NCI-H69 (cell line): ENCODE measurements at regions not wholly inside any gene's neighbourhood (a gene's known extent, or its start where the extent isn't known, plus 50 kb on each side); places are given as distances from the start of the nearest gene placed in this dataset.
A peak's percentile ranks its signal among the peaks of the same experiment; 100 is the strongest.
"Not testable (repeated sequence)": the region's sequence is repeated elsewhere in the genome, so short reads cannot be mapped to it uniquely, and the experiment has no call there.

ENCODE experiments used
- DNase-seq: peaks from one replicate; lab custom pipeline; 2025; lab: John Stamatoyannopoulos, UW

- no peak for DNase-seq
These were observed 732.6 kb upstream of the LUZP2 start for GRCh38 chr11:23764286-23764685.

- no peak for DNase-seq
These were observed 731.1 kb upstream of the LUZP2 start for GRCh38 chr11:23765682-23766252.

GRCh38 chr11:23767576-23767975, 729.3 kb upstream of the LUZP2 start:
- DNase-seq, result no peak

DNA sequence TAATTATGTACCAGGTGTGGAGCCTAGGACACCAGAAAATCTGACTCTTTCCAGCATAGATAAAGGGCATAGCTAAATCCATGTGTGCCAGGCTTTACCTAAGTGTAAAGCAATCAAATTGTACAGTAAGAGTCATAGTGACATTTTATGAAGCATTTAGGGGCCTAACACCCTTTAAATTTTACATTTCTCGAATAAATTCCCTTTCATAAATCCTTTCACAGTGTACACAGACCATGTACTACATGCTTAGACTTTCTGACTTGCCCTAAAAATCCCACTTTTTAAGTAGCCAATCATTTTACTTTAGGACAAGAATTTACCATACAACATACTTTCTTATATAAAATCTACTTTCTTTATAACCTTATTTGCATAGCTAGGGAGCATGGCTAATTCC, 727.6 kb upstream of the LUZP2 start:
- no peak for DNase-seq

DNA sequence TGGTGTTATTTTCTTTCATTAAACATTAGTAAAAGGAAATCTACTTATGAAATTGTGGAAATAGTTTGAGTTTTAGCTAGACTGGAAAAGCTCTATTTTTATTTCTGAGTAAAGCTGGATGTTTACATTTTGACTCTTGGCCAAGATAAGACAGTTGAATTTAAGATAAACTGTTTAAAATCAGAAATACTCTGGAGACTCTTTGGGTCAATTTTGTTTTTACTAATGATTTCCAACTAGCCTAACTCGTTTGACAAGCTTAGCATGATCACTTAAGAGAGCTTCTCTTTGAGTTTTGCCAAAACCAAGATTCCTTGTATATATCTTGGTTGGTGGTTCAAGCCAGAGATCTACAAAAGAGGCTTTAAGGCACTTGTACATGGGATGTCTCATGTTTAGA, 724.8 kb upstream of the LUZP2 start:
- DNase-seq, result no peak

DNA sequence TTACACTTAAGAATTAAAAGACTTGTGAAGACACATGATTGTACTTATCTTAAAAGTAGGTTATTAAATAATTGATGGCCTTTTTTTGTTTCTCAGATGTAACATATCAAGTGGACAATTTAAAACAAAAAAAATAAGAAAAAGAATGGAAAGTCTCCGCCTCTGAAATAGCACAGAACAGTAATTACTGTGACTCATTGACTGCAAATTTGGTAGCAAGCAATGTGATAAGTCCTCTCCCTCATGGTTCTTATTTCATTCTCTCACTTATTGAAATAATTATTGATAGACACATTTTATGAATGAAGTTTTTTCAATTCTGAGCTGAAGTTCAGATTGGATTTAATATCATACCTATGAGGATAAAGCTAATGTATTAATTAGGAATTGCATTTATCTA, 717.9 kb upstream of the LUZP2 start:
- DNase-seq, result no peak

- DNase-seq, result no peak
These were observed 716.6 kb upstream of the LUZP2 start for GRCh38 chr11:23780231-23780630.

DNA sequence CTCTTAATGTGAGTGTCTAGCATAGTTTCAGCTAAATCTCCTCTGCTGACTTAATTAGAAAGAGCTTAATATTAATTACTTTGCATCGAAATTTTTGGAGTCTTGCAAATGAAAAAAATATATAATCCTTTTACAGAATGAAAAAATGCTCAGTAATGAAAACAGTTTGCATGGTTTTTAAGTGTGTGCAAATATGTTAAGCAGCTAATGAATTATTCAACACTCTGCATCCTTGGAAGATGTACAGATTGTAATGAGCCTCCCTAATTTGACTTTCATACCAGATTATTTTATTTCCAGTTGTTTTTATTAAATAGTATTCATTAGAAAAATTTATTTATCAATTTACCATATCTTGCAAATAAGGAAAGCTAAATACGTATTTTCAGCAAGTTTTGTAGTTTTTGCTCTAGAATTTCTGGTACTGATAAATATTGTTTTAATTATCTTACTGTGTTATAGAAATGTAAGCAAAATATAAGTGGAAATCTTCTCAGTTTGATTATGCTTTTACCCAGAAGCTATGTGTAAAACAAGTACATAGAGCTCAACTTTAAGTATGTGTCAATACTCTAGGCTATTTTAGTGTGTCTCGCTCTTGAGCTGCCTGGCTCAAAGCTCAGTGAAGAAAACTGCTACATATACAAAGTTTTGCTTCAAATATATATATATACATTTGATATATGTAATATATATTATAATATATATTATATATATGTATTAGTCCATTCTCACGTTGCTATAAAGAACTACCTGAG, 714.9 kb upstream of the LUZP2 start:
- no peak for DNase-seq

DNA sequence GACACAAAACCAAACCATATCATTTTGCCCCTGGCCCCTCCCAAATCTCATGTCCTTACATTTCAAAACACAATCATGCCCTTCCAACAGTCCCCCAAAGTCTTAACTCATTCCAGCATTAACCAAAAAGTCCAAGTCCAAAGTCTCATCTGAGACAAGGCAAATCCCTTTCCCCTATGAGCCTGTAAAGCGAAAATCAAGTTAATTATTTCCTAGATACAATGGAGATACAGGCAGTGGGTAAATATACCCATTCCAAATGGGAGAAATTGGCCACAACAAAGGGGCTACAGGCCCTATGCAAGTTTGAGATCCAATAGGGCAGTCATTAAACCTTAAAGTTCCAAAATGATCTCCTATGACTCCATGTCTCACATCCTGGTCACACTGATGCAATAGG, 709.9 kb upstream of the LUZP2 start:
- DNase-seq, result not testable (repeated sequence)

DNA sequence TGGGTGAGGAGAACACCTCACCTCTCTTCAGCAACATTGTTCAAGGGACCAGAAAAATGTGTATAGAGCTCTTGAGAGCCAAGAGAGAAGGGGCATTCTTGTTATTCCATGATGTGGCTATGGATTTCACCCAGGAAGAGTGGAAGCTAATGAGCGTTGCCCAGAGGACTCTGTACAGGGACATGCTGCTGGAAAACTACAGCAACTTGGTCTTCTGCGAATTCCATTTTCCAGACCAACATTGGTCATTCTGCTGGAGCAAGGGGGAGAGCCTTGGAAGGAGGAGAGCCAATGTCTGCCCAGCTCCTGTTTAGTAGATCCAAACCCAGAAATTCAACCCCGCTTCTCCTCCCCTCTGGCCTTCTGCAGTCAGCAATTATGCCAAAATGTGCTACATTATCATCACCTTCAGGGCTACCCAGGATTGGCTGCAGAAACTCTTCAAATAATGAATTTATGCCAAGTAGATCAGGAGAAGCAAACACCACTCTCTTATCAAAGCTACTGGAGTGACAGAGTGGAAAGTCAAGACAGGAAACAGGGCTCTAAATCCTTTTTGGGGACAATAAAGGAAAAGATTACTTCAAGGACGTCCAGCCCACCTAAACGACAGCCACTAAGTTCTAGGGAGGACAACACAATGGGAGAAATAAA, 707.5 kb upstream of the LUZP2 start:
- DNase-seq, result no peak

DNA sequence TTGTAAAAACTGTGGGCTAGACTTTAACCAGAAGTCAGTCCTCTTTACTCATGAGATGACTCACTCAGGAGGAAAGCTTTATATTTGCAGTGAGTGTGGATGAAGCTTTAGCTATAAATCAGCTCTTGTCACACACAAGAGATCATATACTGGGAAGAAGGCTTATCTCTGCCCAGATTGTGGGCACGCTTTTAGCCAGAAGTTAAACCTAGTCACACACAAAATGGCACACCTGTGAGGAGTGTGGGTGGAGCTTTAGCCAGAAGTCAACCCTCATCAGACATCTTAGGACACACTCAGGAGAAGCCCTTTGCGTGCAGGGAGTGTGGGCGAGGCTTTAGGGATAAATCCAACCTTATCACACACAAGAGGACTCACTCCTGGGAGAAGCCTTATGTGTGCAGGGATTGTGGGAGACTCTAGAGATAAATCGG, 706.9 kb upstream of the LUZP2 start:
- DNase-seq, result peak; percentile 20

GRCh38 chr11:23797624-23798419, 699.0 kb upstream of the LUZP2 start:
- peak; percentile 80 for DNase-seq

DNA sequence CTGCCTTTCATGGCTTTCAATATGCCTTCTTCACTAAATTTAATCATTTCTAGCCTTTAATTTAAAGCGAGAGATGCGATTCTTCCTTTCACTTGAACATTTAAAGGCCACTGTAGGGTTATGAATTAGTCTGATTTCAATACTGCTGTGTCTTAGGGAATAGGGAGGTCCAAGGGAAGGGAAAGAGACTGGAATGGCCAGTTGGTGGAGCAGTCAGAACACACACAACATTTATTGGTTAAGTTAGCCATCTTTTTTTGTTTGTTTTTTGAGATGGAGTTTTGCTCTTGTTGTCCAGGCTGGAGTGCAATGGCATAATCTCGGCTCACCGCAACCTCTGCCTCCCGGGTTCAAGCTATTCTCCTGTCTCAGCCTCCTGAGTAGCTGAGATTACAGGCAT, 662.5 kb upstream of the LUZP2 start:
- DNase-seq, result not testable (repeated sequence)

GRCh38 chr11:23836981-23837380, 659.9 kb upstream of the LUZP2 start:
- DNase-seq, result no peak

- no peak for DNase-seq
These were observed 656.0 kb upstream of the LUZP2 start for GRCh38 chr11:23840872-23841271.

DNA sequence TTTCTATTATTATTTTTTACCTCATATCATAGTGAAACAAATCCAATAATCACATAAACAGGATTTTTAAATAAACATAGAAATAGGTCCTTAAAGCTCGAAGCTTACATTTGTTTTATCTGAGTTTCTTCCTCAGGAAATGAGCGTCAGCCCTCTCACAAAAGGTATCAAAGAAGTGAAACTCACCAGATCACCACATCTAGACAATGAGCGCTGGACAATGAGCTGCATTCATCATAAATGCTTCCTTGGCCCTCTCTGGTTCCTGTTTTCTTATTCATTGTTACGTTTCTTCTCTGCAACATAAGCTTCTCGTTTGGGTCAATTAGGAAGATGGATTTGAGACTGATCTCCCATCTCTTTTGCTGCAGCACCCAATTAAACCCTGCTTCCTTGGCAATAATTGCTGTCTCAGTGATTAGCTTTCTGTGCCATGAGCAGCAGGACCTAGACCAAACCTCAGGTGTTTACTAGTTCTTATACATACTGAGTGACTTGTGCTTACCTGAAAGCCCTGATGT, 649.9 kb upstream of the LUZP2 start:
- DNase-seq, result peak; percentile 32

GRCh38 chr11:23851216-23851615, 645.6 kb upstream of the LUZP2 start:
- peak; percentile 83 for DNase-seq

DNA sequence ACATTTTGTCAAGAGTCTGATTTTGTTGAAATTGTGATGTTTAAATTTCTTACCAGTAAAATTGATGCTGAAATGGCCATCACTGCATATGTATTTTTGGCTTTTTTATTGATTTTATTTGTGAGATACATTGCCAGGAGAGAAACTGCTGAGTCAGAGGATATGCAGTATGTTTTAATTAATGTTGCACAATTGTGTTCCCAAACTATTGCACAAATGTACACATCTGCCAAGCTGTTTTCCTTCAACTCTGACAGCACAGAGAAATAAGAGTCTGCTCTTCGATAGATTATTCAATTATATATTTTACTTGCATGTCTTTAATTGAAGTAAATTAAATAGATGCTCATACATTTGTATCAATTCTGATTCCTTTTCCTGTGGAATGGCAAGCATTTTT, 640.2 kb upstream of the LUZP2 start:
- DNase-seq, result peak; percentile 14

DNA sequence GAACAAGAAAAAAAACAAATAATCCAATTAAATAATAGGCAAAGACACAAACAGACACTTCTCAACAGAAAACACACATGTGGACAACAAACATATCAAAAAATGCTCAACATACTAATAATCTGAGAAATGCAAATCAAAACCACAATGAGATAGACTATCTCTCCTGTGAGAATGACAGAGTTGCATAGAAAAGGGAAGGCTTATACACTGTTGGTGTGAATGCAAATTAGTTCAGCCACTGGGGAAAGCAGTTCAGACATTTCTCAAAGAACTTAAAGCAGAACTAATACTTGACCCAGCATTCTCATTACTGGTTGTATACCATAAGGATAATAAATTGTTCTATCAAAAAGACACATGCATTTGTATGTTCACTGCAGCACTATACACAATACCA, 637.8 kb upstream of the LUZP2 start:
- DNase-seq, result no peak

DNA sequence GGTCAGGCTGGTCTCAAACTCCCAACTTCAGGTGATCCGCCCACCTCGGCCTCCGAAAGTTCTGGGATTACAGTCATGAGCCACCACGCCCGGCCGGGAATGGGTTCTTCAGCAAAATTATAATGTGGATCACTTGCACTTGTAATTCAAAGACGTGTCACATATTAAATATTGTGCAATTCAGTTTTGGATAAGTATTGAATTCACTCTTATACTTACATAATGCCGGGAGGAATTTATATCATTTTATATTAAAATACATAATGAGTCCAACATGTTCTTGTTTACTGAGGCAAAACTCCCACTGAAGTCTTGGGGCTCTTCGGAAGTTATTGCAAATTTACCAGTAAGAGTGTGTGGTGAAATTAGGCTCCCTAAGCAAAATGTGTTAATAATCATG, 635.2 kb upstream of the LUZP2 start:
- no peak for DNase-seq

DNA sequence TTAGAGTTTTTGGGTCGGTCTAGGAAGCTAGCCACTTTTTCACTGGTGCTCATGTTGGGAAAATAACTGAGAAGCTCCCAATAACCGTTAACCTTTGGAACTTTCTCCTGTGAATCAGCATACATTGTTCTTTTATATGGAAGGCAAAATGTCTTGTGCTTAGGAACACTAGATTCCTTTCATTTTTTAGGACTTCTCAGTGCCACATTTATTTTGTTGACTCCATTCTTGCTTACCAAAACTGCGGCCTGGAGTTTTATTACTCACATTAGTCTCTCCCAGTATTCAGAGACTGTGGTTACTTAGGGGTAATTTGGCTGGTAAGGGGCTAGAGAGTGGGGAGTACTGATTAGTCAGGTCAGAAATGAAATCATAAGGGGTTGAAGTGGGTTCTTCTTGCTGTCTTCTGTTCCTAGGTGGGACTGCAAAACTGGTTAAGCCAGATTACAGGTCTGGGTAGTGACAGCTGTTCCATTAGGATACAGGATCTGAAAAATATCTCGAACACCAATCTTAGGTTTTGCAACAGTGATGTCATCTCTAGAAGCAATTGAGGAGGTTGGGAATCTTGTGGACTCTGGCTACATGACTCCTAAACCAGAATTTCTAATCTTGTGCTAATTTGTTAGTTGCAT, 631.4 kb upstream of the LUZP2 start:
- no peak for DNase-seq

DNA sequence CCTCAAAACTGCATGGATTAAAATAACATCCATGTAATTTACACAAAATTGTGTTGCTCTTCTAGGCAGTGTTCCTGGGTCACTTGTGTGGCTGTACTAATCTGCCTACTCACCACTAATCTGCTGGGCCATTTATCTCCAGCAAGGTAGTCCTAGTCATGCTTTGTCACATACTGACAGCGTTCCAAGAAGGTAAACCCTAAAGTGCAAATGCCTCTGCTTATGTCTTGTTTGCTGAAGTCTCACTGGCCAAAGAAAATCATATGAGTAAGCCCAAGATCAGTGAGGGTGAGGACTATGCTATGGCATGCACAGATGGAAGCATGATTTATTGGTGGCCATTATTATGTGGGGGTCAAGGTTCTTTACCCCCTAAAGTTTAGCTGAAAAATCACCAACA, 630.2 kb upstream of the LUZP2 start:
- no peak for DNase-seq
